ENCODE measurements at regions not wholly inside any gene's neighbourhood (a gene's known extent, or its start where the extent isn't known, plus 50 kb on each side); places are given as distances from the start of the nearest gene placed in this dataset.

DNA sequence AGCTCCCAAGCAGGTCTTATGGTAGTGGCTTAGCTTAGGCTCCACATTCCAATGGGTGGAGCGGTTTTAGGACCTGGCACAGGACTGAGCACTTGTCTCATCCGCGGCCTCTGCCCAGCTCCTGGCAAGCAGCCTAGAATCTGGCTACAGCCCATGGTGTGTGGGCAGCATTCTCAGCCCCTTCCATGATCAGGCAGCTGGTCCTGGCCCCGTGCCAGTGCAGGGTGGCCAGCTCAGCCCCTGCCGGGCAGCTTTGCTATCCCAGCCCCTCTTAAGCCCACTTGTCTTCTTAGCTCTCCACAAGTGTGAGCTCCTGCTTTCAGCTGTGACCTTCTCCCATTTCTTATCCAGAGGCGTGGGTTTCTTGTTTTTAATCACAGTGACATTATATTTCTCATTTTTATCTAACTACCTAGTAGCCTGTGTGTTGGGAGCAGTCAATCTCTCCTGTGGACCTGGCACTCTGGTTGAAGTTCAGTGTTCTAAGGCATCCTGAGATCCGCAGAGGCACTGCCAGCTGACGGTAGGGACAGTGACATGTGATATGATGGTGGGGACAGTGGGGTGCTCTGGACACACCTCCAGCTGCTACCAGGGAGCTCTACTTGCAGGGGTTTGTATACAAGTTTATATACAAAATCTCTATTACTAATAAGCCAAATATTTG is 84.5 kb upstream of the PRNP start:
- WGBS, 5 donors: 46 to 73% (median 62%) methylated on average over 8 of the region's 8 CpGs

DNA sequence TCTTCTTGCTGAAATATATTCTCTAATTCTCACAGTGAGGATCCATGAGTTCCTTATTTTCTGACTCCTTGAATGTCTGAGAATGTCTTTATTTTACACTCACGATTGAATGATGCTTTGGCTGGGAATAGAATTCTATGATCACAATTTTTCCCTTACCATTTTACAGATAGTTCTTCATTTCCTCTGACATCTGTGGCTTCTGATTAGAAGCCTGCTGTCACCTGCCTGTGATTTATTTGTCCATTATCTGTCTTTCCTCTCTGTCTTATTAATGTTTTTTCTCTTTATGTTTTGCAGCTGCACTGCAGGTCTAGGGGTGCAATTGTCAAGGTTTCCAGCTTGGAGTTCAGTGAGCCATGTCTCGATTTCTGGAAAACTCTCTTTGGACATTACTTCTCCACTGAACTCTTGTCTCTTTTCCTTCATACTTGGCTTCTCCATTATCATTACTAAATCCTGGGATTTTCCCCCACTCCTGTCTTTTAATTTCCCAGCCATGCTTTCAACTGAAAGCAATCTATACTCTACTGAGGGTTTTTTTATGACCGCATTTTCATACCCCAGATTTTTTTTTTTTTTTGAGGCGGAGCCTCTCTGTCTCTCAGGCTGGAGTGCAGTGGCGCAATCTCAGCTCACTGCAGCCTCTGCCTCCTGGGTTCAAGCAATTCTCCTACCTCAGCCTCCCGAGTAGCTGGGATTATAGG is 85.8 kb upstream of the PRNP start:
- no peak overlapping the region for H3K4me3 ChIP-seq
- no peak for TF ChIP-seq POLR2A (IDR thresholded peaks at IDR 0.05)
- TF ChIP-seq POLR2AphosphoS5 (IDR thresholded peaks at IDR 0.05): no peak
- TF ChIP-seq, protein P1, sequence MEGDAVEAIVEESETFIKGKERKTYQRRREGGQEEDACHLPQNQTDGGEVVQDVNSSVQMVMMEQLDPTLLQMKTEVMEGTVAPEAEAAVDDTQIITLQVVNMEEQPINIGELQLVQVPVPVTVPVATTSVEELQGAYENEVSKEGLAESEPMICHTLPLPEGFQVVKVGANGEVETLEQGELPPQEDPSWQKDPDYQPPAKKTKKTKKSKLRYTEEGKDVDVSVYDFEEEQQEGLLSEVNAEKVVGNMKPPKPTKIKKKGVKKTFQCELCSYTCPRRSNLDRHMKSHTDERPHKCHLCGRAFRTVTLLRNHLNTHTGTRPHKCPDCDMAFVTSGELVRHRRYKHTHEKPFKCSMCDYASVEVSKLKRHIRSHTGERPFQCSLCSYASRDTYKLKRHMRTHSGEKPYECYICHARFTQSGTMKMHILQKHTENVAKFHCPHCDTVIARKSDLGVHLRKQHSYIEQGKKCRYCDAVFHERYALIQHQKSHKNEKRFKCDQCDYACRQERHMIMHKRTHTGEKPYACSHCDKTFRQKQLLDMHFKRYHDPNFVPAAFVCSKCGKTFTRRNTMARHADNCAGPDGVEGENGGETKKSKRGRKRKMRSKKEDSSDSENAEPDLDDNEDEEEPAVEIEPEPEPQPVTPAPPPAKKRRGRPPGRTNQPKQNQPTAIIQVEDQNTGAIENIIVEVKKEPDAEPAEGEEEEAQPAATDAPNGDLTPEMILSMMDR (IDR thresholded peaks at IDR 0.05 in 8 of 11, conservative IDR thresholded peaks at IDR 0.05 in 3 of 11): no peak
- H3K4me1 ChIP-seq: no peaks in the 10 kb centered on the region
- DNase-seq: no peak
- no peaks in the 10 kb centered on the region for H3K36me3 ChIP-seq
- peaks cover 0 to 15% (median 0%) of the 10 kb centered on the region in 7 donors for H3K27me3 ChIP-seq (replicated peaks in 1 of 7)
- peaks cover 0 to 4% (median 0%) of the 10 kb centered on the region in 8 donors for H3K9me3 ChIP-seq
- intact Hi-C loops (cut with DNase I; ENCODE audit: low total_unique reads): no loop called here
- 68 to 77% (median 73%) methylated on average over 6 of the region's 6 CpGs for WGBS, 5 donors
- H3K27ac ChIP-seq: no peak overlapping the region

More for the DNA sequence above, 84.5 kb upstream of the PRNP start:
- no peaks in the 10 kb centered on the region for H3K36me3 ChIP-seq
- no peak overlapping the region for H3K27ac ChIP-seq
- H3K4me1 ChIP-seq: no peaks in the 10 kb centered on the region
- TF ChIP-seq POLR2A (IDR thresholded peaks at IDR 0.05): no peak
- no peak for TF ChIP-seq POLR2AphosphoS5 (IDR thresholded peaks at IDR 0.05)
- TF ChIP-seq, protein P1 (IDR thresholded peaks at IDR 0.05 in 8 of 11, conservative IDR thresholded peaks at IDR 0.05 in 3 of 11): no peak
- intact Hi-C loops (cut with DNase I; ENCODE audit: low total_unique reads): no loop called here
- H3K27me3 ChIP-seq (replicated peaks in 1 of 7): peaks cover 0 to 15% (median 0%) of the 10 kb centered on the region in 7 donors
- DNase-seq: no peak
- H3K4me3 ChIP-seq: no peak overlapping the region
- peaks cover 0 to 4% (median 0%) of the 10 kb centered on the region in 8 donors for H3K9me3 ChIP-seq

DNA sequence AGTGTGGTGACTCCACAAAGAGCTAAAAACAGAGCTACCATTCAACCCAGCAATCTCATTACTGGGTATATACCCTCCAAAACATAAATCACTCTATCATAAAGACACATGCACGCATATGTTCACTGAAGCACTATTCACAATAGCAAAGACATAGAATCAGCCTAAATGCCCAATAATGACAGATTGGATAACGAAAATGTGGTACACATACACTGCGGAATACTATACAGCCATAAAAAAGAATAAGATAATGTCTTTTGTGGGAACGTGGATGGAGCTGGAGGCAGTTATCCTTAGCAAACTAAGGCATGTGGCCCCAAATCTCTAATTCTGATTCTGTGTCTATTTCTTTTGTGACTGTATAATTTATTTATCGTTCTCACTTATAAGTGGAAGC is 89.0 kb upstream of the PRNP start:
- no peak overlapping the region for H3K27ac ChIP-seq
- 85 to 93% (median 91%) methylated on average over 5 of the region's 5 CpGs for WGBS, 5 donors
- intact Hi-C loops (cut with DNase I; ENCODE audit: low total_unique reads): no loop called here
- no peak overlapping the region for H3K4me3 ChIP-seq
- H3K9me3 ChIP-seq: peaks cover 0 to 4% (median 0%) of the 10 kb centered on the region in 8 donors
- peaks cover 0 to 38% (median 0%) of the 10 kb centered on the region in 7 donors for H3K27me3 ChIP-seq (replicated peaks in 1 of 7)
- no peak for DNase-seq
- H3K36me3 ChIP-seq: no peaks in the 10 kb centered on the region
- TF ChIP-seq POLR2AphosphoS5 (IDR thresholded peaks at IDR 0.05): no peak
- TF ChIP-seq POLR2A (IDR thresholded peaks at IDR 0.05): no peak
- TF ChIP-seq, protein P1 (IDR thresholded peaks at IDR 0.05 in 8 of 11, conservative IDR thresholded peaks at IDR 0.05 in 3 of 11): no peak
- peaks cover 5 to 13% (median 10%) of the 10 kb centered on the region in 6 donors for H3K4me1 ChIP-seq

DNA sequence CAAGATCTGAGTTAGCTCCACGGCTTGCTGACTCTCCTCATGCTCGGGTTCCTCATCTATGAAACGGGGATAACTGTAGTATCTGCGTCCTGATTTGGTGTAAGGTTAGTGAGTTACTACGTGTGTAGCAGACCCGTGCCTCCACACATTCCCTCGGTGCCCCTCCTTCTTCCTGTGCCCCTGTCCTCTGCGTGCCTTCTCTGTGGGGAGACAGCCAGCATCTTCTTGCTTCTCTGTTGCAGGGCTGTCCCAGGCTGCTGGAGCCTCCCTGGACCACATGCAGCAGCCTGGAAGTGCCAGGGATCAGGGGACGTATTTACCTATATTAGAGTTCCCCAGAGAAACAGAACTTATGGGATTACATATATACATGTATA is 93.1 kb upstream of the PRNP start:
- Histone ChIP-seq H3K4me3 (peak overlapping the region in 1 of 8 donors; percentile 29), H3K4me1 (peaks cover 5 to 16% (median 13%) of the 10 kb centered on the region in 6 donors), H3K27ac (no peak overlapping the region), H3K36me3 (no peaks in the 10 kb centered on the region), H3K27me3 (replicated peaks in 1 of 7) (peaks cover 0 to 28% (median 0%) of the 10 kb centered on the region in 7 donors), H3K9me3 (peaks cover 0 to 4% (median 0%) of the 10 kb centered on the region in 8 donors)
- DNase-seq: no peak
- 50 to 66% (median 59%) methylated on average over 9 of the region's 9 CpGs for WGBS, 5 donors
- TF ChIP-seq, protein P1 (IDR thresholded peaks at IDR 0.05 in 8 of 11, conservative IDR thresholded peaks at IDR 0.05 in 3 of 11): no peak
- TF ChIP-seq POLR2AphosphoS5 (IDR thresholded peaks at IDR 0.05): no peak
- TF ChIP-seq POLR2A (IDR thresholded peaks at IDR 0.05): no peak
- intact Hi-C loops (cut with DNase I; ENCODE audit: low total_unique reads): no loop called here
